GM19372 (cell line): ENCODE measurements at regions not wholly inside any gene's neighbourhood (a gene's known extent, or its start where the extent isn't known, plus 50 kb on each side); places are given as distances from the start of the nearest gene placed in this dataset.

Experiments used
- ATAC-seq: cut with Tn5 transposase; IDR thresholded peaks from one replicate; pipeline ENCODE4 v1.9.1; 2021; ENCODE audit warnings: mild to moderate bottlenecking, low read depth, moderate library complexity; ENCODE audit not compliant: unreplicated experiment

DNA sequence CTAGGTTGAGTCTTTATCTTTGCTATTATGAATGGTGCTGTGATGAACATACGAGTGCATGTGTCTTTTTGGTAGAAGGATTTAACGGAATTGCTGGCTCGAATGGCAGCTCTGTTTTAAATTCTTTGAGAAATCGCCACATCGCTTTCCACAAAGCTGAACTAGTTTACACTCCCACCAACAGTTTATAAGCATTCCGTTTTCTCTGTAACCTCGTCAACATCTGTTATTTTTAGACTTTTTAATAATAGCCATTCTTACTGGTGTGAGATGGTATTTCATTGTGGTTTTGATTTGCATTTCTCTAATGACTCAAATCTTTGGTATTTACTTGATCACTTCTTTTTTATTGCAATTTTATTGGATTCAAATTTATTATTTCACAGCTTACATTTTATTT, 117.4 kb upstream of the HDGFL1 start:
- ATAC-seq, result no peak

DNA sequence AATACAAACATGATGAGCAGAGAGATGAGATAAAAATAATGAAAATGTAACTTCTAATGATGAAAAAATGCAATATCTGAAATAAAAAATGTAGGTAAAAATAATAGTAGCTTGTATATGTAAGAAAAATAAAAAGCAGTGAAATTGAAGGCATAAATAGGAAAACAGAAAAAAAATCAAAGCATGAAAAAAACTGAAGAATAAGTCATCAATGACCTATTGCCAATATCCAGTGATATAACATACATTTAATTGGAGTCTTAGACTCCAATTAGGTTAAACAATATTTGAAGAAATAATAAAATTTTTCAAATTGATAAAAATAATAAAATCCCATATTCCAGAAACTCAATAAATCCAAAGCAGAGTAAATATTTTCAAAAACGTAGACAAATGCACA, 114.0 kb upstream of the HDGFL1 start:
- ATAC-seq, result no peak

DNA sequence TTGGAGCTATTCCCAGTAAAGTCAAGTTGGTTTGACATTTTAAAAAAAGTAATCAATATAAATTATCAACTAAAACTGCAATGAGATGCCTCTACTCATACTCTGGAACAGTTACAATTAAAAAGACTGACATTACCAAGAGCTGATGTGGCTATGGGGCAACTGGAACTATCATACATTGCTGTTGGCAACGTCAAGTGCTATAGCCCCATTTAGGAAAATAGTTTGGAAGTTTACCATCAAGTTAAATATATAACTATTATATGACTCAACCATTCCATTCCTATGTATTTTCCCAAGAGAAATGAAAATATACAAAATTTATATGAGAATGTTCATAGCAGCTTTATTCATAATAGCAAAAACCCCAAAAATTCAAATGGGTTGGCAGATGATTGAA, 111.4 kb upstream of the HDGFL1 start:
- no peak for ATAC-seq

DNA sequence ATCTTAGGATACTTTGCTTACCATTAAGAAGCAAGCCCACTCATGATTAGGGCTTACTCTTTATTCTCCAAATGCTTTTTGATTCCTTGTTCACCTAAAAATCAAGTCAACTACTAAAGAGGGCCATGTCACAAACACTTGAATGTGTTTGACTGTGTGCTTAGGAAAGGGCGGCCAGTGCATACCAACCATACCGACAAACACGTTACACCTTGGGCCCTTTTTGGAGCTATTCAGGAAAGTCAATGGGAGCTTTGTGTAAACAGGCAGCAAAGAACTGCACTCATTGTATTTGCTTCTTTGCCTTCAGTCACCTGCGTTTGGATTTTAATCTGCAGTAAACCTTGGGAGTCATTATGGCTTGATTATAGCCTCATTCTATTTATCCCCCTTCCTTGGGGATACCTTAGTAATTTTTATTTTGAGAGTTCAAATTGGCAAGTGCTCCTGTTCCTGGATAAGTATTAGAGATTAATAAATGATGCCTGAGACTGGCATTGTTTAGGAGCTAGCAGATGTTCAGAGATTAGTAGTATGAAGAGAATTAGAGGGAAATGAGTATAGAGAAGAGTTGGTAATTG, 102.6 kb upstream of the HDGFL1 start:
- no peak for ATAC-seq

DNA sequence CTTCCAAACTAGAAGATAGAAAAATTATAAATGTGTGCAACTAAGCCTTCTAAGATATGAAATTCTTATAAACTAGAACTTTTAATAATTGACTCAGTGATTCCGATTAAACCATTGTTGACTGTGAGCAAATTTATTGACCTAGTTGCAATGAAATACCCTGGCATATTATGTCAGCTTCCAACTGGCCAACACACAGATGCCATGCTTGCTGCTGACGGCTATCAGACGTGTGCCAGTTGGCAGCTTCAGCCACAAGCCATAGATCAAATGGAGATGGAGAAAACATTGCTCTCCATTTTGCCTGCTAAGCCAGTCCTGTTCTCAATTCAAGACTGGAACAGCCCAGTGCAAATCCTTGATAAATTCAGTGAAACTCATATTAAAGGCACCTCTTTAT, 101.7 kb upstream of the HDGFL1 start:
- ATAC-seq, result no peak

DNA sequence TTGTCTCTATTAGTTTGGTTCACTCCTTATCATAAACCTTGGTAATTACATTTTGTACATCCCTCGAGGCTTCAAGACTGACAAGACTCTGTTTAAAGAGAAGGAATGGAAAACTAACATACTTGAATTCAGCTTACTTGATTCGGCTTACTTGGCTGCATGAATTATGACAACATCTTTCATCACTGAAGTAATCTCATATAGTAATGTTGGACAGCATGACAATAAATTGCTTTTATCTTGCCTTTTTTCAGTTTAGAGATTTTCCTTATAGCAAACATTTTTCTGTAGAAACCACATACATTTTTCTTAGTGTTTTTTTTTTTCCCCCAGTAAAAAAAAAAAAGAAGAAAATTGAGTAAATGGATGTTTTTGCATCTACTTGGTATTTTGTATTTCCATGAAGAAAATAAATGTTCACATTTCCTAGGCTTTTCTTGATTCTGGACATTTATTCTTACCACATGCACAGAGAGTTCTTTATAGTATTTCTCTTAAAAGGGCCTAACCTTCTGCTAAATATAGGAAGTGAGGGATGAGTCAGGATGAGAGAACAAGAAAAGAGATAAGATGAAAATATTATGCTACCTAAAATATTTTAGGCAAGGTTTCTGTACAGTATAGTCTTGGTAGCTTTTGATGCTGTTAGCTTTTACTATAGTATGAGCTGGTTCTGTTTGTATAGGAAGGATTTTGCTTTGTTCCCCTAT, 101.0 kb upstream of the HDGFL1 start:
- ATAC-seq, result no peak

DNA sequence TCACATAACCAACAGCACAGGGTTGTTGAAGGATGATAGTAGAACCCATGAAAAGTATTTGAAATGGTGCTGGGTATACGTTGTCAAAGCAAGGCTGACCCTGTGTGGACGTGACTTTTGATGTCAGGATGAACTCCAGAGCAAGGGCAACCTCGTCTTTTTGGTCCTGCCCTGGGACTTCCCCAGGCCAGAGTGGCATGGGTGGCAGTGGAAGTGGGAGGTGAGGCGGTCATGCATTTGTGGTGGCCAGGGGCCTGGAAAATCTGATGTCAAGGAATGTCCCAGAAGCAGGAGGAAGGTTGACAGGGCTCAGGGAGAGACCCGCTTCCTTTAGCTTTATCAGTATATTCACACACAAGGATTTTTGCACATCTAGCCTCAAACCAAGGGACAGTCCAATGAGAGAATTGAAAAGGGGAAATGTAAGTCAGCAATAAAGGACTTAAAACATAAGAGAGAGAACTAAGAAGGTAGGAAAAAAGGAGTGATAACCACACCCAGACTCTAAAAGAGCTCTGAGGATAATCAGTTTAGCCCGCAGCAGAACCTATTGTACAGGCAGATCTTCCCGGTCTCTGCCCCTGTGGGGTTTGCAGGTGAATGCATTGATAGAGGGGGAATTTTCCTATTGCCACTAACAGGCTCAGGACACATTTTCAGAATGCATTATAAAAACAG, 98.8 kb upstream of the HDGFL1 start:
- no peak for ATAC-seq

DNA sequence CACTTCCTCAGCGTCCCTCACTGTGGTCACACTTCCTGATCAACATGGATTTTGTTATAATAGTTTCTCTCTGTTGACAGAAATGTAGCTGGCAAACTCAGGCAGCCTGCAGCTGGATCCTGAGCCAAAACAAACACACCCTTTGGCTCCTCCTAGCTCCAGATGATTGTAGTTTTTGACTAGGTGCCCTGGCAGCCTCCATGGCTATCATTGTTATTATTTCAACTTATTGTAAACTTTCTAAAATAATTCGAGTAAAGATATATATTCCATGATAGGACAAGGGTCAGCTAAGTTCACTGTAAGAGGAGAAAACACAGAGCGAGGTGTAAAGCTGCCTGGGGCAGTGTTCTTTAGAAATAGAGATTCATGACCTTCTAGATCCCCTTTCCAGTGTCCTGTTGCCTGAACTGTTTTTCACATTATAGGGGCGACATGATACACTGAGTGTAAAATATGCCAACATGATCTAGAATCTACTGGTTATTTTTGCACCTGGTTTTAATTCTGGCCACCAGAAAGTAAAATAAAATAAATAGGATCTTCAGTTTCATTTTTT, 98.2 kb upstream of the HDGFL1 start:
- ATAC-seq, result no peak

DNA sequence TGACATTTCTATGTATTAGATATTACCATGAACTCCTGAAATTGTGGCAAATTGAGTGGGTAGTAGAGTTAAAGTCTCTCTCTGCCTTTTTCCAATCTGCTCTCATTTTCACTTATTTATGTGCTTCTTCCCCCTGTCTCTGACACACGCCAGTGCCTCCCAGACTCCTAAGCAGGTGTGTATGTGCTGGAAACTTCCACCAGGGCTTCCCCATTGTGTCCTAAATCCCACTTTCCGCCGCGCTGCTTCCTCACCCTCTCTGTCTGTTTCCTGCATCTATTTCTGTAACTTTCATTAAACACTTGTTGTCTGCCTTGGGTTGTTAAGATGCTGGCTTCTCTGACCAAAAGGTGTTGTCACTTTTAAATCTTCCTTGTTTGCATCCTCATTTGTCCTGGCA, 97.6 kb upstream of the HDGFL1 start:
- no peak for ATAC-seq

DNA sequence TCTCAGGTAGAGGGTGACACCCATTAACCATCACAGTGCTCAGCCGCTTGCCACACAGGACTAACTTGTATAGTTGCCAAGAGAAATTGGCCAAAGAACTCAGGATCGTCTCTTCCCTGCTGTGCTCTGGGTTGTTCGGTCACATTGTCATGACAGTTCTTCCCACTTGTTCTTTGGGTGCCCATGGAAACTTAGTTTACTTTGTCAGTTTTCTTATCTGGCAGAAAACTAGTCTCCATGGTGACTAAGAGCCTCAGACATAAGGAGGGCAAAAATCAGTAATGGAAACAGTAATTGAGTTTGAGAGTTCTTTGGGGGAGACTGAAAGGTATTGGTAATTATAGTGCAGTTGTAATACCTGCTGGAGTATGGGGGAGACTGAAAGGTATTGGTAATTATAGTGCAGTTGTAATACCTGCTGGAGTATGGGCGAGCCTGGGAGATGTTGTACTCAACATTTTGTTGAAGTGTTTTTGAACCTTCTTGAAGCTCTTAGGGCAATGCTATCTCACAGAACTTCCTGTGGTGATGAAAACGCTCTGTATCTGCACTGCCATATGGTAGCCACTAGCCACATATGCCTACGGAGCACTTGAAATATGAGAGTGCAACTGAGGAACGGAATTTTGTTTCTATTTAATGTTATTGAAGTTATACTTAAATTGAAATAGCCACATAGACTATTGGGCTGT, 95.2 kb upstream of the HDGFL1 start:
- no peak for ATAC-seq

DNA sequence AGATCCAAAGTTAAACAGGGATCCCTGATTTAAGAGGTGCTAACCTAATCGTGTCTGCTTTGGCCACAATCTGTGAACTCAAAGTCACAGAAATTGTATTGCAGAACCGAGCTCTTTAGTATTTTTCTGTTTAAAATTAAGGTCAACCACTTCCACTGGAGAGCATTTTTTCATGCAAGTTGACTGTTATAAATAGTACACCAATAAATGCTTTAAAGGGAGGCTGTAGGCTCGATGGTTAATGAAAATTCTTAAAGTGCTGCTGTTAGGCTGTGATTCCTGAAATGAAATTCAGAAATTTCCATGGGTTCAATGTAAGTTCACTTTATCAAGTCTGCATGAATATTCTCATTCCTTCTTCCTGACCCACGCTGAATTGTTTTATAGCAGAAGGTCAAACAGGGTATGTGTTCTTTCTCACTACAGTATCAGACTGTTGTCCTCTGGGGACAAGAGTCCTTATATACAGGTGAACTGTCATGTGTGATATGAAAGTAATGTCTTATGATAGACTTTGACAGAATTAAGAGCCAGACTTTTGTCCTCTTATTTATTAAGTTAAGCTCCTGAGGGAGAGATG, 92.5 kb upstream of the HDGFL1 start:
- ATAC-seq, result no peak

DNA sequence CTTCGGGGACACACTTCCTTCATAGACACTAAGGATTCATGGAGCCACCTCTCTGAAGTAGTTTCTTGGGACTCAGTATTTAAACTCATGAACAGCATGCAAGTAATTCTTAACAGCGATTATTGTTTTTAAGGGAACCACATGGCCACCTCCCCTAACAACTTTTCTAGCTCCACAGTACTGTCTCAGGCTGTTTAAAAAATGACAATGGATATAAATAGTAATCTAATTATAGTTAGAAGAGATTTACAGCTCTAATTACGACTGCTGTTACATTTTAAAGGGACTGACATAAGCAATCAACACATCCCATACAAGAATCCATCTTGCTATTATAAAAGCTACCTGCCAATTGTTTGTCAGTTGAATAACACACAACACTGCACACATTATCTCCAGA, 72.1 kb upstream of the HDGFL1 start:
- ATAC-seq, result no peak

DNA sequence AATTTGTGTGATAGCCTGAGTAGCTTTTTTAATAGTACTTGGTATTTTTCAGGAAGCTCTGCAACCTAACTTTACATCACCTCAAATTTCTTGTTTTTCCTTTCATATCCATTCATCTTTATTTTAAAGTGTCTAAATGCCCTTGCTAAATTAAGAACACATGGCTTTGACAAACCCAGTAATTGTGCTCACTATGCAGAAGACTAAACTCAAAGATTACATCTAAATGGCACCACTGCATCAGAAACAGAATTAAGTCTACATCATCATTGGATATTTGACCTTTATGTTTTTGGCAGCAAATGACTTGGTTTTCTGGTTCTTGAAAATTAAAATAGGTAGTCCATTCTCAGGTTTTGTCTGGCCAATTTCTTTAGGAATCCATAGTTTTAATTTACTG, 69.6 kb upstream of the HDGFL1 start:
- no peak for ATAC-seq

DNA sequence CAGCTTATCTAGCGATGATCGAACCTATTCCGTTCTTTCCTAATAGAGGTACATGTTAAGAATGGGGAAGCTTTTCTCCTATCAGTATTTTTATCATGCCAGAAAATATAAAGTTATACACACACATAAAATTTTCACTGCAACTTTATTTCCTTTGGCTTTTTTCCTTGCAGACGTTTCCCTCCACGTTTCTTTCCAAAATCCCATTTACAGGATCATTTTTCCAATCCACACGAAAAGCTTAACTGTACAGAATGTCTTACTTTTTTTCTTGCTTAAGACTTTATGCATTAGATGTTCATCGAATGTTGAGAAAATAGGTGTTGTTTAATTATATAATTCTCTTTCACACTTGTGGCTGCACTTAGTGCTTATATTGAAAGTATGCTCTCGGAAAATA, 62.9 kb upstream of the HDGFL1 start:
- ATAC-seq, result no peak

DNA sequence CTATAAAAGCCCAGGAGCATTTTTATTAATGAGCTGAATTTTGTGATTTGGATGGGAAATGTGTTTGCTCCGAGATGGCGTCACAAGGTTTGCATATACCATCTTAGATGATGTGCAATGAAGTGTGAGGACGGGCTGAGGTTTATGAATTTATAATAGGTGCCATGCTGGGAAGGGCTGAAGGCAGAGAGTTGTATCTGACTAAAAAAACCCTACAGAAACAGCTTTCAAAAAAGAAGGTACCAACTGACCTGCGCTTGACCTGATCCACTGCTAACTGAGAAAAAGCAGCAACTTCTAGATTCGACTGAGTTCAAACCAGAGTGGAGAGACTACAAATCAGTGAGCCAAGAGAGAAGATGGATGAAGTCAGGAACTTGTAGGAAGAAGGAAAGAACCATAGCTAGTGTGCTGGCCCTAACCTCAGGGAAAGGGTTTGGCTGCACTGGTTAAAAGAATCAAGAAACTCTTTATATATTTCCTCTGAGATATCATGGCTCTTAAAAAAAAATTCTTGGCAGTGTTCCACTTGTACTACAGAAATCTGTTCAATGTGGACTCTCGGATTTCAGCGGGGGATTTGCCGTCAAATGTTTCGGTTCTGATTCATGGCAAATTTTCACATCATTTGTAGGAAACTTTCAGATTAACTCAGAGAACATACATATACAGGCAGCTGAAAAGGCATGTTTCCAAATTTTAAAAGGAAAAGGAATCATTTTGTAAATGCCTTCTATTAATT, 56.5 kb upstream of the HDGFL1 start:
- ATAC-seq, result no peak

DNA sequence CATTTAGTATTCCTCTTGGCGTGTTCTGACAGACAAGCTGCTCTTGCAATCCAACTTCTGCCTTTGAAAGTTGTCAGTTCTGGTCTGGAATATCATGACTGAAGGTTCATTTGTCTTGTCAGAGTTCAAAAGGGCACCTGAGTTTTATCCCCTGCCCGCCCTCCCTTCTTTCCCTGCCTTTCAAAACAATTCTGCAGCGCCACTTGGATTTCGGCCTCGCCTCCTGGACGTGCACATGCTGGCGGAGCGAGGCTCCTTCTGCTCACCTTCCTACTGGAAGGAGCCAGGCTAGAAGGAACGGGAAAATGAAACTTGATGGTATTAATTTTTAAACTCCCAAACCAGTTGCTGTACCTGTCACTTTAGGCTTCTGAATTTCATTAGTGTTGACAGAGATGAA, 55.7 kb upstream of the HDGFL1 start:
- no peak for ATAC-seq

DNA sequence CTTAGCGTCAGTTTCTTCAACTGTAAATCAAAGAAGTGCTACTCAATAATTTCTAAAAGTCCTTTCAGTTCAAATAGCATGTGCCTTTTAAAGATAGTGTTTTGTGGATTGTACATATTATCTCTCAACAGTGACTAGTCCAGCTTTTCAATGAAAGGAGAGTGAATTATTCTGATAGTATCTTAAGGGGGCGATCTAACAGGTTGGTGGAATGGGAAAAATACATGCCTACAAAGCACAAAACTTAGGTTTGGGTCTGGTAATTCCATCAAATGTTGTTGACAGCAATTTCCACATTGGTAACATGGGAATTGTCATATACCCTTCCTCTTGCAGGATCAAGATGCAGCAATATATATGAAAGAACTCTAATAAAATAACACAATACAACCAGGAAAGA, 50.1 kb upstream of the HDGFL1 start:
- ATAC-seq, result no peak
